LNCAP (cell line): ENCODE measurements at regions not wholly inside any gene's neighbourhood (a gene's known extent, or its start where the extent isn't known, plus 50 kb on each side); places are given as distances from the start of the nearest gene placed in this dataset.

Source experiments
- TF ChIP-seq, protein P1 (sequence below): fragments of 450-650 bp; IDR thresholded peaks from 2 replicates; pipeline ENCODE4 v1.5.1; 2017; ENCODE audit warnings: mild to moderate bottlenecking

GRCh38 chr12:128069359-128069997 is 197.5 kb upstream of the TMEM132C start:
- TF ChIP-seq, protein P1, sequence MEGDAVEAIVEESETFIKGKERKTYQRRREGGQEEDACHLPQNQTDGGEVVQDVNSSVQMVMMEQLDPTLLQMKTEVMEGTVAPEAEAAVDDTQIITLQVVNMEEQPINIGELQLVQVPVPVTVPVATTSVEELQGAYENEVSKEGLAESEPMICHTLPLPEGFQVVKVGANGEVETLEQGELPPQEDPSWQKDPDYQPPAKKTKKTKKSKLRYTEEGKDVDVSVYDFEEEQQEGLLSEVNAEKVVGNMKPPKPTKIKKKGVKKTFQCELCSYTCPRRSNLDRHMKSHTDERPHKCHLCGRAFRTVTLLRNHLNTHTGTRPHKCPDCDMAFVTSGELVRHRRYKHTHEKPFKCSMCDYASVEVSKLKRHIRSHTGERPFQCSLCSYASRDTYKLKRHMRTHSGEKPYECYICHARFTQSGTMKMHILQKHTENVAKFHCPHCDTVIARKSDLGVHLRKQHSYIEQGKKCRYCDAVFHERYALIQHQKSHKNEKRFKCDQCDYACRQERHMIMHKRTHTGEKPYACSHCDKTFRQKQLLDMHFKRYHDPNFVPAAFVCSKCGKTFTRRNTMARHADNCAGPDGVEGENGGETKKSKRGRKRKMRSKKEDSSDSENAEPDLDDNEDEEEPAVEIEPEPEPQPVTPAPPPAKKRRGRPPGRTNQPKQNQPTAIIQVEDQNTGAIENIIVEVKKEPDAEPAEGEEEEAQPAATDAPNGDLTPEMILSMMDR: peak; percentile 67

- TF ChIP-seq, protein P1: no peak
Observed at GRCh38 chr12:128073937-128074336, 193.0 kb upstream of the TMEM132C start.

GRCh38 chr12:128075332-128075731 is 191.6 kb upstream of the TMEM132C start:
- TF ChIP-seq, protein P1: no peak

GRCh38 chr12:128076188-128076587 is 190.8 kb upstream of the TMEM132C start:
- TF ChIP-seq, protein P1: no peak

DNA sequence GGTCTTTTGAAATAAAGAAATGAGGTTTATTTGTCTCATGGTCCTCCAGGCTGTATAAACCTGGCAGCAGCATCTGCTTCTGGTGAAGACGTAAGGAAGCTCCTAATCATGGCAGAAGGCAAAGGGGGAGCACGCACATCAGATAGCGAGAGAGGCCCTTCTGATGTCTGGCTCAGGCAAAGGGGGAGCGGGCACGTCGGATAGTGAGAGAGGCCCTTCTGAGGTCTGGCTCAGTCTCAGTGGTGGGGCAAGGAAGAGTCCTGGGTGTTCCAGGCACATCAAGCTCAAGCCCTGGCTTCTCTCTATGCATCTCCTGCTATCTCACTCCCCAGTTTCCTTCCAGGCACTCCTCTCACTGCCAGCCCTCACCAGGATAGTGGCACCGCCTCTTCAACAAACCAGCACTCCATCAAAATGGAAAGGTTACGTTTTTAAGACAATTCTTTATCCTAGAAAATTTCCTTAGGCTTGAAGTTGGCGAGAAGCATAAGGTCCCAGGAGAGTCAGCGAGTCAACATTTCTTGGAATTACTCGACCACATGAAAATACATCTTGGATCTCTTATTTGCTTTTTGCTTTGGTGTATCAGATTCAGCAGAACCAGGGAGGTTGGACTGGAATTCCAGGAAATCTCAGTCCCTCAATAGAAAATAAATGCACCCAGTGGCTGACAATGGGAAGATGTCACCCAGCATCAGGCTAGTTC is 189.6 kb upstream of the TMEM132C start:
- TF ChIP-seq, protein P1: no peak

- TF ChIP-seq, protein P1: no peak
Observed at GRCh38 chr12:128077917-128078298, 189.1 kb upstream of the TMEM132C start.

- TF ChIP-seq, protein P1: no peak
Observed at GRCh38 chr12:128078301-128078971, 188.5 kb upstream of the TMEM132C start.
